ENCODE measurements at regions not wholly inside any gene's neighbourhood (a gene's known extent, or its start where the extent isn't known, plus 50 kb on each side); places are given as distances from the start of the nearest gene placed in this dataset.

DNA sequence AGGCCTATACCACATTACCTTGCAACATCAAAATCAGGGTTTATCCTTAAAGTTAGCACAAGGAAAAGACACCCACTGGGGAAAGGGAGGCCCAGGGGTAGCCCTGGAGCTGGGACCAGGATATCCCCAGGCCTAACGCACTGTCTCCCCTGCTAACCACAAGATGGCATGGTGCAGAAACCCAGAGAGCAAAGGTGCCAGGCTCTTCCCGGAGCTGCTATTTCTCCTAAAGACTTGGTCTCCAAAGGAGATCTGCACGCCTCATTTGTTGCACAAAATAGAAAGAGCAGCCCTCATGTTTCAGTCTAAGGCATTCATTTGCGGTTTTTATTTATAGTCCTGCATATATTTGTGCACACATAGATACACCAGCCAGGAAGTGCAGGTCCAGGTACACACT is 408.6 kb downstream of the SOX9 start:
- WGBS (ENCODE audit: insufficient coverage), result 30% methylated on average over 3 of the region's 4 CpGs
- peak in 2 of 6 donors; percentile 84 to 85 for DNase-seq (ENCODE audit: low read depth in 4 of 6, low spot score in 6 of 6)

DNA sequence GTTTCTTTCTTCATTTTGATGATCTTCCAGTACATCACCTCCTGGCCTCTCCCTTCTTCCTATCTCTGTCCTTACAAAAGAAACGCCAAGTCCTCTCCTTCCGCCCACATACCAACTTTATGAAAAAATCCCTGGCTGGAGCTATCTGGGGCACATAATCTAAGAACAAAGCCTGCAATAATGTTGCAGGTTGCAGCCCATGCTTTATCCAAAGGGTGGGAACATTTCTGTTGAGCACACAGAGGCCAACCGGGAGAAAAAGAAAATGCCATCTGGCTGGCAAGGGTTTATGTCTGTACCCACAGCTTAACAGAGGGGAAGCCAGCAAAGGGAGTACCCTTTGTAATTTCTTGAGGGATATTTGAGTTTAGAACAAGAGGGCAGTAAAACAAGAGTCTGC is 409.6 kb downstream of the SOX9 start:
- WGBS (ENCODE audit: insufficient coverage), result 53% methylated on average over 3 of the region's 3 CpGs
- Histone ChIP-seq H3K4me1 (ENCODE audit: control insufficient read depth, insufficient read depth, low read length) (peaks cover 34% of the 10 kb centered on the region), H3K9me3 (ENCODE audit: control insufficient read depth, insufficient read depth, low read length) (no peaks in the 10 kb centered on the region), H3K36me3 (ENCODE audit: control insufficient read depth, insufficient read depth, low read length) (no peaks in the 10 kb centered on the region), H3K27me3 (ENCODE audit: control insufficient read depth, insufficient read depth, low read length) (no peaks in the 10 kb centered on the region), H3K27ac (ENCODE audit: low read depth, low read length) (peak overlapping the region; percentile 57), H3K4me3 (ENCODE audit: low read depth, low read length) (no peak overlapping the region)
- peak in 2 of 6 donors; percentile 58 to 65 for DNase-seq (ENCODE audit: low read depth in 4 of 6, low spot score in 6 of 6)

More for the DNA sequence above, 408.6 kb downstream of the SOX9 start:
- H3K36me3 ChIP-seq (ENCODE audit: control insufficient read depth, insufficient read depth, low read length), result no peaks in the 10 kb centered on the region
- H3K27me3 ChIP-seq (ENCODE audit: control insufficient read depth, insufficient read depth, low read length), result no peaks in the 10 kb centered on the region
- peaks cover 38% of the 10 kb centered on the region for H3K4me1 ChIP-seq (ENCODE audit: control insufficient read depth, insufficient read depth, low read length)
- H3K27ac ChIP-seq (ENCODE audit: low read depth, low read length), result peak overlapping the region; percentile 61
- H3K4me3 ChIP-seq (ENCODE audit: low read depth, low read length), result no peak overlapping the region
- no peaks in the 10 kb centered on the region for H3K9me3 ChIP-seq (ENCODE audit: control insufficient read depth, insufficient read depth, low read length)

DNA sequence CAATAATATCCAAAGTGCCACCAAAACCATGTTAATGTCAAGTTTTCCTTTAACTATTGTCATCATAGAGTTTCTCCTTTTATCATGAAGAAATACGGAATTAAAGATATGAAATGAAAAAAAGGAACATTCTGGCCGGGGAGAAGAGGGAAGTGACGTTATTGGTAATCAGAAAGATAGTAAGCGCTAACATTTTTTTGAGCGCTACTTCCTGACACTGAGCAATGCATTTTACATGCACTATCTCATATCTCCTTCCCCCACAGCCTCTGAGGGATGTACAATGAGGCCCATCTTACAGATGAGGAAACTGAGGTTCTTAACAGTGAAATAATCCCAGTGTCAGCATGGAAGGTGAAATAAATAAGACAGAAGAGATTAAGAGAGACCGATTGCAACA is 410.9 kb downstream of the SOX9 start:
- H3K4me3 ChIP-seq (ENCODE audit: low read depth, low read length), result no peak overlapping the region
- DNase-seq (ENCODE audit: low read depth in 4 of 6, low spot score in 6 of 6), result no peak
- H3K36me3 ChIP-seq (ENCODE audit: control insufficient read depth, insufficient read depth, low read length), result no peaks in the 10 kb centered on the region
- H3K4me1 ChIP-seq (ENCODE audit: control insufficient read depth, insufficient read depth, low read length), result peaks cover 38% of the 10 kb centered on the region
- no peaks in the 10 kb centered on the region for H3K9me3 ChIP-seq (ENCODE audit: control insufficient read depth, insufficient read depth, low read length)
- 38% methylated on average over 1 of the region's 6 CpGs for WGBS (ENCODE audit: insufficient coverage)
- H3K27me3 ChIP-seq (ENCODE audit: control insufficient read depth, insufficient read depth, low read length), result no peaks in the 10 kb centered on the region
- no peak overlapping the region for H3K27ac ChIP-seq (ENCODE audit: low read depth, low read length)

DNA sequence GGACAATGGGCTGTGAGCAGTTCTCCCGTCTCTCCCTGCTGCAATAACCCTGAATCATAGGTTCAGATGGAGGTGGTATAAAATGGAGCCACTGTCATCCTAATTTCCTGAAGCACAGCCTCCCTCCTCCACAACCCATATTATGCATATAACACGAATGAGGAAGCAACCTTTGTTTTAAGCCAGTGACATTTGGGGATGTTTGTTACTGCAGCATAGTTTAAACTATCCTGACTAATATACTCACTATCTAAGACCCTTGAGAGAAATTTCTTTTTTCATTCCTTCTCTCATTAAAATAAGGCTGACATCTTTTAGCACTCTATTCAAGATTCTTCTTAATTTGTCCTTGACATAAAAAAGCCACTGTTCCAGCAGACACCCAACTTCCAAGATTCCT is 413.4 kb downstream of the SOX9 start:
- Histone ChIP-seq H3K36me3 (ENCODE audit: control insufficient read depth, insufficient read depth, low read length) (no peaks in the 10 kb centered on the region), H3K4me3 (ENCODE audit: low read depth, low read length) (no peak overlapping the region), H3K4me1 (ENCODE audit: control insufficient read depth, insufficient read depth, low read length) (peaks cover 49% of the 10 kb centered on the region), H3K27me3 (ENCODE audit: control insufficient read depth, insufficient read depth, low read length) (no peaks in the 10 kb centered on the region), H3K9me3 (ENCODE audit: control insufficient read depth, insufficient read depth, low read length) (no peaks in the 10 kb centered on the region), H3K27ac (ENCODE audit: low read depth, low read length) (no peak overlapping the region)
- no peak for DNase-seq (ENCODE audit: low read depth in 4 of 6, low spot score in 6 of 6)
- WGBS (ENCODE audit: insufficient coverage), result no CpG with 5 or more reads among the region's 2 CpGs

DNA sequence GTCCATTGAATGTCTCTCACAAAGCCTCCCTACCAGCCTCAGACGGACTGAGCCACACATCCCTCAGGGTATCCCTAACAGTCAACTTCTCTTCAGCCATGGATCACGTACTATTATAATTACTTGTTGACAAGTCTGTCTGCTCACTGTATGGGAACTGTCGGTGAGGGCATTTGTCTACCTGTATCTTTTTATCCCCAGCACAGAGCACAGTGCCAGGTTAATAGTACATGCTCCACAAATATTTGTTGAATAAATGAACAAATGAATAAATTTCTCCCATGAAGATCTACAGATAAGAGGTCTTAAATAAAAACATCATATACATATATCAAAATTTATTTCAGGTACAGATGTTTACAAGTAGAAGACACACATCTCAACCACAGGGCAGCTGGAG is 414.0 kb downstream of the SOX9 start:
- Histone ChIP-seq H3K4me1 (ENCODE audit: control insufficient read depth, insufficient read depth, low read length) (peaks cover 53% of the 10 kb centered on the region), H3K27ac (ENCODE audit: low read depth, low read length) (no peak overlapping the region), H3K36me3 (ENCODE audit: control insufficient read depth, insufficient read depth, low read length) (no peaks in the 10 kb centered on the region), H3K27me3 (ENCODE audit: control insufficient read depth, insufficient read depth, low read length) (no peaks in the 10 kb centered on the region), H3K9me3 (ENCODE audit: control insufficient read depth, insufficient read depth, low read length) (no peaks in the 10 kb centered on the region), H3K4me3 (ENCODE audit: low read depth, low read length) (no peak overlapping the region)
- no peak for DNase-seq (ENCODE audit: low read depth in 4 of 6, low spot score in 6 of 6)
- WGBS (ENCODE audit: insufficient coverage), result no CpG with 5 or more reads among the region's 3 CpGs

DNA sequence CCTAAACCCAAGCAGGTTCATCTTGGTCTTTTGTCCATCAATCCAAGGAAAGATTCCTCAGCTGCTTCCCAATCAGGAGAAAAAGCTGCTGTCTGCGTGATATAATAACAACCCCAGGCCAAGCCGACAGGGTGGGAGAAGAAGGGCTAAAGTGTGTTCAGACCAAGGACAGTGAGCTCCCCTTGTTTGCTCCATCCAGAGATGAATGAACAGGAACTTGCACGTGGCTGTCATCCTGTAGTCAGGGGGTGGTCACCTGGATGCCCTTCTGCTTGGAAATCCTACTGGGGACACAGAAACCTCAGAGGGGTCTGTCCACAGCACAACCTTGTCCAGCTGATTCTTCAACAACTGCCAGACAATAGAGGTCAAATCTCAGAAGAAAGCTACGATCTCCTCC is 414.5 kb downstream of the SOX9 start:
- Histone ChIP-seq H3K36me3 (ENCODE audit: control insufficient read depth, insufficient read depth, low read length) (peaks cover under 1% of the 10 kb centered on the region), H3K4me3 (ENCODE audit: low read depth, low read length) (no peak overlapping the region), H3K27me3 (ENCODE audit: control insufficient read depth, insufficient read depth, low read length) (no peaks in the 10 kb centered on the region), H3K9me3 (ENCODE audit: control insufficient read depth, insufficient read depth, low read length) (no peaks in the 10 kb centered on the region), H3K27ac (ENCODE audit: low read depth, low read length) (no peak overlapping the region), H3K4me1 (ENCODE audit: control insufficient read depth, insufficient read depth, low read length) (peaks cover 57% of the 10 kb centered on the region)
- DNase-seq (ENCODE audit: low read depth in 4 of 6, low spot score in 6 of 6), result no peak
- WGBS (ENCODE audit: insufficient coverage), result 72% methylated on average over 4 of the region's 4 CpGs

DNA sequence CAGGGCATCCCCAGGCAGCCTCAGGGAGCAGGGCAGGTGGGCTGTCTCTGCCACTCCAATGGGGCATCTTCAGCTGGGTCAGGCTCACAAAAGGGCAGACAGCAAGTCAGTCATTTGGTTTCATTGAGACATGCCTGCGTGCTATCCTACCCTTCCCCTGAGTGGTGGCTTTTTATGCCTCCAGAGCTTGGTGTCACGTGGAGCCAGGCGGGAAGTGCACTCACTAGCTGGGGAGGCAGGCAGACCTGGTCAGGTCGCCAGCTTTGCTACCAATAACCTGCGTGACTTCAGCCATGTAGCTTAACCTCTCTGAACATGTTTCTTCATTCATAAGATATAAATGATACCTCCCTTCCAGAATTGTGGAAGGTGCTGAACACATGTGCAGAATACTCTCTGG is 415.0 kb downstream of the SOX9 start:
- no peak for DNase-seq (ENCODE audit: low read depth in 4 of 6, low spot score in 6 of 6)
- WGBS (ENCODE audit: insufficient coverage), result 87% methylated on average over 3 of the region's 5 CpGs
- Histone ChIP-seq H3K9me3 (ENCODE audit: control insufficient read depth, insufficient read depth, low read length) (no peaks in the 10 kb centered on the region), H3K4me3 (ENCODE audit: low read depth, low read length) (no peak overlapping the region), H3K27ac (ENCODE audit: low read depth, low read length) (no peak overlapping the region), H3K27me3 (ENCODE audit: control insufficient read depth, insufficient read depth, low read length) (no peaks in the 10 kb centered on the region), H3K4me1 (ENCODE audit: control insufficient read depth, insufficient read depth, low read length) (peaks cover 60% of the 10 kb centered on the region), H3K36me3 (ENCODE audit: control insufficient read depth, insufficient read depth, low read length) (peaks cover 4% of the 10 kb centered on the region)

DNA sequence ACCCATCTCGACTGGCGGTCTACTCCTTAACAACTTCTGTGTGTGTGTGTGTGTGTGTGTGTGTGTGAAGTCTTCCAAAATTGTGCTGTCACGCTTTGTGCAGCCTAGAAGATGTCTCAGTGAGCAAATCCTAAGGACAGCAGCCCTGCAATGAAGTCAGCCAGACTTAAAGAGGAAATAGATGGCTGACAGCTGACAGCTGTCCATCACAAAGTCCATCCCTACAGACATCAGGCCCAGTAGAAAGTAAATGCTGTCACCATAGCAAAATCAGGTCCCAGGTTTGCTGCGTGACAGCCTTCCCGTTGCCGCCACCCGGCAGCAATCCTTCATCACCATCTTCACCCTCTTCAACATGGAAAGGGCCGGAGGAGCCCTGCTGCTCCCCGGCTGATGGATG is 416.0 kb downstream of the SOX9 start:
- no peak for DNase-seq (ENCODE audit: low read depth in 4 of 6, low spot score in 6 of 6)
- Histone ChIP-seq H3K9me3 (ENCODE audit: control insufficient read depth, insufficient read depth, low read length) (peaks cover 3% of the 10 kb centered on the region), H3K4me1 (ENCODE audit: control insufficient read depth, insufficient read depth, low read length) (peaks cover 61% of the 10 kb centered on the region), H3K36me3 (ENCODE audit: control insufficient read depth, insufficient read depth, low read length) (peaks cover 4% of the 10 kb centered on the region), H3K27me3 (ENCODE audit: control insufficient read depth, insufficient read depth, low read length) (no peaks in the 10 kb centered on the region), H3K27ac (ENCODE audit: low read depth, low read length) (peak overlapping the region; percentile 38), H3K4me3 (ENCODE audit: low read depth, low read length) (no peak overlapping the region)
- 59% methylated on average over 5 of the region's 9 CpGs for WGBS (ENCODE audit: insufficient coverage)

DNA sequence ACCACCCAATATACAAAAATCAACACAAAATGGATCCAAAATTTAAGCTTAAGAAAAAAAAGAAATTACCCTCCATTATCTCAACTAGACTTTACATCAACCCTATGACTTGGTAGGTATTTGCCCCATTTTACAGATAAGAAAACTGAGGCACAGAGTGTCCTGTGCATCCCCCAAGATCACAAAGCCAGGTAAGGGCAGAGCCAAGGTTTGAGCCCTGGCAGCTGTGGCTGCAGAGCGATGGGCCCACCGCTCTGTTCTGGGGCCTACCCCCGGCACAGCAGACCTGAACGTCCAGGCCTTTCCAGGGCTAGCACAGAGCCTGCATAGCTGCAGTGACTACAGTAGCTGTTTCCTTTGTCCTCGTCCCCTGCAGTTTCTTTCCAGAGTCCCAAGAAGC is 417.6 kb downstream of the SOX9 start:
- peaks cover 4% of the 10 kb centered on the region for H3K36me3 ChIP-seq (ENCODE audit: control insufficient read depth, insufficient read depth, low read length)
- 42% methylated on average over 4 of the region's 5 CpGs for WGBS (ENCODE audit: insufficient coverage)
- H3K4me1 ChIP-seq (ENCODE audit: control insufficient read depth, insufficient read depth, low read length), result peaks cover 66% of the 10 kb centered on the region
- no peak for DNase-seq (ENCODE audit: low read depth in 4 of 6, low spot score in 6 of 6)
- H3K27me3 ChIP-seq (ENCODE audit: control insufficient read depth, insufficient read depth, low read length), result no peaks in the 10 kb centered on the region
- H3K9me3 ChIP-seq (ENCODE audit: control insufficient read depth, insufficient read depth, low read length), result peaks cover 3% of the 10 kb centered on the region
- no peak overlapping the region for H3K4me3 ChIP-seq (ENCODE audit: low read depth, low read length)
- peak overlapping the region; percentile 84 for H3K27ac ChIP-seq (ENCODE audit: low read depth, low read length)

DNA sequence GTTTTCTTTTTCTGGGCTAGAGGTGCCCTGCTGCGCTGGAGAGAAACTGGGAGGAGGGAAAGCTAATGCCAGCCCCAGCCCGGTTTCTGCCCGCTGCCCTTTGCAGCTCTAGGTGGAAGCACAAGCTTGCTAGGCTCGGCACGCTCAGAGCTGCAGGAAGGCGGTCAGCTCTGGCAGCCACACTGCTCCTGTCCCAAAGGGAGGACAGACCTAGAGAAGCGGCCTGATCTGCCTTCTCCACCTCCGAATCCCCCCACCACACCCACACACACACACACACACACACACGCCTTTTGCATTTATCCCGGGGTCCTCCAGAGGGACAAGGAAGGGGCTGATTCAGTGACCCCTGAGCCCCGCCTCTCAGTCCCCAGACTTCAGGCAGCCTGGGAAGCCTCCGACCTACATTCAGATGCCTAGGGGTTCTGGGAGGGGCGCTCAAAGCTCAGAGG is 418.1 kb downstream of the SOX9 start:
- Histone ChIP-seq H3K4me3 (ENCODE audit: low read depth, low read length) (no peak overlapping the region), H3K4me1 (ENCODE audit: control insufficient read depth, insufficient read depth, low read length) (peaks cover 66% of the 10 kb centered on the region), H3K36me3 (ENCODE audit: control insufficient read depth, insufficient read depth, low read length) (peaks cover 4% of the 10 kb centered on the region), H3K27me3 (ENCODE audit: control insufficient read depth, insufficient read depth, low read length) (no peaks in the 10 kb centered on the region), H3K9me3 (ENCODE audit: control insufficient read depth, insufficient read depth, low read length) (peaks cover 3% of the 10 kb centered on the region), H3K27ac (ENCODE audit: low read depth, low read length) (peak overlapping the region; percentile 84)
- WGBS (ENCODE audit: insufficient coverage), result 34% methylated on average over 11 of the region's 13 CpGs
- peak in 2 of 6 donors; percentile 65 to 70 for DNase-seq (ENCODE audit: low read depth in 4 of 6, low spot score in 6 of 6)
